ENCODE measurements at regions not wholly inside any gene's neighbourhood (a gene's known extent, or its start where the extent isn't known, plus 50 kb on each side); places are given as distances from the start of the nearest gene placed in this dataset.

- TF ChIP-seq, protein P1, sequence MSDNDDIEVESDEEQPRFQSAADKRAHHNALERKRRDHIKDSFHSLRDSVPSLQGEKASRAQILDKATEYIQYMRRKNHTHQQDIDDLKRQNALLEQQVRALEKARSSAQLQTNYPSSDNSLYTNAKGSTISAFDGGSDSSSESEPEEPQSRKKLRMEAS (IDR thresholded peaks at IDR 0.05; ENCODE audit: low read depth) = no peak
- TF ChIP-seq TAF1 (IDR thresholded peaks at IDR 0.05; ENCODE audit: borderline replicate concordance, low read depth, low read length) (no peak), MEF2A (IDR thresholded peaks at IDR 0.05; ENCODE audit: borderline replicate concordance, low read depth) (no peak), FOXM1 (IDR thresholded peaks at IDR 0.05; ENCODE audit: low read depth) (no peak), EZH2phosphoT487 (IDR thresholded peaks at IDR 0.05; ENCODE audit: borderline replicate concordance, low read depth) (no peak), MXI1 (IDR thresholded peaks at IDR 0.05; ENCODE audit: low read depth, low read length) (no peak)
Measured at GRCh38 chr10:118926072-118926417, 103.5 kb upstream of the NANOS1 start (continued).

GRCh38 chr10:118926441-118926840 lies 103.1 kb upstream of the NANOS1 start:
- H2AFZ ChIP-seq (ENCODE audit: low read depth) = no peak overlapping the region
- whole genome bisulfite sequencing (ENCODE audit: low lambda C conversion rate) = 81% methylated on average over 6 of the region's 6 CpGs
- no peaks in the 10 kb centered on the region for H4K20me1 ChIP-seq (ENCODE audit: insufficient read depth)
- H3K9me2 ChIP-seq = no peaks in the 10 kb centered on the region
- no peak overlapping the region for H3K4me3 ChIP-seq (ENCODE audit: low read depth in 2 of 2, low read length in 1 of 2)
- DNase-seq = no peak
- H3K4me1 ChIP-seq (ENCODE audit: control insufficient read depth in 1 of 2, insufficient read depth in 2 of 2, low read depth in 1 of 2, low read length in 1 of 2) = peaks cover 0 to 2% of the 10 kb centered on the region in 2 experiments; a peak in 1 of 4 replicates
- H3K9ac ChIP-seq = no peak overlapping the region
- no peaks in the 10 kb centered on the region for H3K79me2 ChIP-seq (ENCODE audit: insufficient read depth)
- H3K9me3 ChIP-seq = peaks cover 9% of the 10 kb centered on the region
- TF ChIP-seq, protein P1 (IDR thresholded peaks at IDR 0.05; ENCODE audit: low read depth) = no peak
- TF ChIP-seq POLR2AphosphoS5 (IDR thresholded peaks at IDR 0.05; ENCODE audit: low read depth, low read length) (no peak), NRF1 (IDR thresholded peaks at IDR 0.05; ENCODE audit: low read depth, low read length) (no peak), PBX3 (IDR thresholded peaks at IDR 0.05) (no peak), MEF2A (IDR thresholded peaks at IDR 0.05; ENCODE audit: borderline replicate concordance, low read depth) (no peak), TCF12 (IDR thresholded peaks at IDR 0.05) (no peak), FOSL2 (IDR thresholded peaks at IDR 0.05; ENCODE audit: borderline replicate concordance, low read depth) (no peak), RFX5 (IDR thresholded peaks at IDR 0.05; ENCODE audit: low read length) (no peak)
- TF ChIP-seq, protein P2, sequence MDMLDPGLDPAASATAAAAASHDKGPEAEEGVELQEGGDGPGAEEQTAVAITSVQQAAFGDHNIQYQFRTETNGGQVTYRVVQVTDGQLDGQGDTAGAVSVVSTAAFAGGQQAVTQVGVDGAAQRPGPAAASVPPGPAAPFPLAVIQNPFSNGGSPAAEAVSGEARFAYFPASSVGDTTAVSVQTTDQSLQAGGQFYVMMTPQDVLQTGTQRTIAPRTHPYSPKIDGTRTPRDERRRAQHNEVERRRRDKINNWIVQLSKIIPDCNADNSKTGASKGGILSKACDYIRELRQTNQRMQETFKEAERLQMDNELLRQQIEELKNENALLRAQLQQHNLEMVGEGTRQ (IDR thresholded peaks at IDR 0.05; ENCODE audit: borderline replicate concordance, low read depth, low read length) = no peak
- no peak overlapping the region for H3K27ac ChIP-seq (ENCODE audit: low read depth in 2 of 2, low read length in 1 of 2)
- H3F3A ChIP-seq (replicated peaks; ENCODE audit: insufficient read depth) = no peaks in the 10 kb centered on the region
- H3K36me3 ChIP-seq (replicated peaks in 1 of 2; ENCODE audit: control insufficient read depth in 1 of 2, insufficient read depth in 2 of 2, low read length in 1 of 2) = no peaks in the 10 kb centered on the region
- H3K27me3 ChIP-seq (ENCODE audit: insufficient read depth) = no peaks in the 10 kb centered on the region
- POLR2A ChIA-PET = no interaction called here
- H3K4me2 ChIP-seq = no peak overlapping the region
- CTCF ChIA-PET = no interaction called here

DNA sequence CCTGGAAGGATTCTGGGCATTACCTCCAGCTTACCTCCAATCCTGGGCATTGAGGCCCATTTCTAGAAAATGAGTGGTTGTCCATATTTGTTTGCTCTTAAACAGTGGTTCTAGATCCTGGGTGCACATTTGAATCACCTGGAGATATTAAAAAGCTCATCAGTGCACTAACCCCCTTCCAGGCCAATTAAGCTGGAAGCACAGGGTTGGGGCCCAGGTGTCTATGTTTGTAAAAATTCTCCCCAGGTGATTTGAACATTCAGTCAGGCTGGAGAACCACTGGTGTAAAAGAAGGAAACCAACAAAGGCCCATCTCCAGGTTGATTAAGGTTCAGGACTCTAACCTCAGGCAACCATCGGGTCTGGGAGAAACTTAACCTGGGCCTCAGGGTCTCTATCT lies 102.6 kb upstream of the NANOS1 start:
- H3K36me3 ChIP-seq (replicated peaks in 1 of 2; ENCODE audit: control insufficient read depth in 1 of 2, insufficient read depth in 2 of 2, low read length in 1 of 2) = no peaks in the 10 kb centered on the region
- POLR2A ChIA-PET = no interaction called here
- CTCF ChIA-PET = no interaction called here
- H2AFZ ChIP-seq (ENCODE audit: low read depth) = no peak overlapping the region
- DNase-seq = no peak
- 71% methylated on average over 1 of the region's 1 CpG for WGBS (ENCODE audit: low lambda C conversion rate)
- peaks cover 0 to 2% of the 10 kb centered on the region in 2 experiments; a peak in 1 of 4 replicates for H3K4me1 ChIP-seq (ENCODE audit: control insufficient read depth in 1 of 2, insufficient read depth in 2 of 2, low read depth in 1 of 2, low read length in 1 of 2)
- no peak overlapping the region for H3K4me2 ChIP-seq
- H3F3A ChIP-seq (replicated peaks; ENCODE audit: insufficient read depth) = no peaks in the 10 kb centered on the region
- H3K79me2 ChIP-seq (ENCODE audit: insufficient read depth) = no peaks in the 10 kb centered on the region
- peaks cover 12% of the 10 kb centered on the region for H3K9me3 ChIP-seq
- no peak for TF ChIP-seq RCOR1 (IDR thresholded peaks at IDR 0.05; ENCODE audit: low read length)
- no peak for TF ChIP-seq USF1 (IDR thresholded peaks at IDR 0.05; ENCODE audit: borderline replicate concordance, low read depth)
- TF ChIP-seq FOSL2 (IDR thresholded peaks at IDR 0.05; ENCODE audit: borderline replicate concordance, low read depth) = no peak
- TF ChIP-seq FOXJ3 (CRISPR knock-in tag; IDR thresholded peaks at IDR 0.05) = no peak
- no peak for TF ChIP-seq NRF1 (IDR thresholded peaks at IDR 0.05; ENCODE audit: low read depth, low read length)
- TF ChIP-seq IRF3 (IDR thresholded peaks at IDR 0.05; ENCODE audit: low read depth, low read length) = no peak
- H3K9me2 ChIP-seq = no peaks in the 10 kb centered on the region
- H3K4me3 ChIP-seq (ENCODE audit: low read depth in 2 of 2, low read length in 1 of 2) = no peak overlapping the region
- H3K9ac ChIP-seq = no peak overlapping the region
- no peaks in the 10 kb centered on the region for H3K27me3 ChIP-seq (ENCODE audit: insufficient read depth)
- no peaks in the 10 kb centered on the region for H4K20me1 ChIP-seq (ENCODE audit: insufficient read depth)
- H3K27ac ChIP-seq (ENCODE audit: low read depth in 2 of 2, low read length in 1 of 2) = no peak overlapping the region
